Endothelial cell of umbilical vein (primary cell): ENCODE measurements at regions not wholly inside any gene's neighbourhood (a gene's known extent, or its start where the extent isn't known, plus 50 kb on each side); places are given as distances from the start of the nearest gene placed in this dataset.

Experiments used
- BruUV-seq: library from RNA; stranded (reverse); fragments of 400-500 nt; replicated peaks from 2 replicates; lab custom pipeline; 2021; lab: Mats Ljungman, UMichigan
- CTCF ChIA-PET: fragments of 300-600, 350-600 bp; sonication (Branson Sonifier 250); formaldehyde crosslinking; loops from one replicate; lab custom pipeline; 2021; ENCODE audit warnings: antibody characterized with exemption, inconsistent platforms; lab: Charles Lee
- POLR2A ChIA-PET: fragments of 300-600, 350-600 bp; sonication (Branson Sonifier 250); formaldehyde crosslinking; loops from one replicate; lab custom pipeline; 2021; ENCODE audit warnings: antibody characterized with exemption, inconsistent platforms; lab: Charles Lee
- DNase-seq: peaks from one replicate; pipeline ENCODE4 v3.0.0-alpha.2; 2011; ENCODE audit warnings: low read depth, low spot score
- FAIRE-seq: peaks from 2 replicates; lab custom pipeline; 2011; peaks lifted over from hg19 to GRCh38; lab: Jason Lieb, UNC
- H2AFZ ChIP-seq: 2 replicates; pipeline ENCODE4 v1.6.0; 2012; ENCODE audit warnings: low read depth, low read length, control low read depth, inconsistent platforms
- H3K27ac ChIP-seq: 2 replicates; pipeline ENCODE4 v1.5.1; 2011; ENCODE audit warnings: low read depth, mild to moderate bottlenecking, control low read depth, low read length, moderate library complexity; ENCODE audit not compliant: insufficient read depth
- H3K27me3 ChIP-seq, 2 experiments: 2 replicates each; pipeline versions ENCODE4 v1.6.0 to v1.6.1; 2011; ENCODE audit warnings: low read length in 2 of 2, mixed read lengths in 1 of 2; ENCODE audit not compliant: control insufficient read depth in 2 of 2, insufficient read depth in 2 of 2
- H3K36me3 ChIP-seq, 2 experiments: 2 replicates in 1 of 2; 3 replicates in 1 of 2; pipeline ENCODE4 v1.5.1; 2011; ENCODE audit warnings: low read length in 2 of 2, mild to moderate bottlenecking in 1 of 2, moderate library complexity in 1 of 2; ENCODE audit not compliant: control insufficient read depth in 2 of 2, insufficient read depth in 2 of 2; ENCODE audit errors: extremely low read depth in 1 of 2
- H3K4me1 ChIP-seq: 3 replicates; pipeline ENCODE4 v1.5.1; 2011; ENCODE audit warnings: mild to moderate bottlenecking, low read length; ENCODE audit not compliant: control insufficient read depth, insufficient read depth; ENCODE audit errors: extremely low read depth
- H3K4me2 ChIP-seq: 2 replicates; pipeline ENCODE4 v1.6.1; 2011; ENCODE audit warnings: low read length, control low read depth, mixed read lengths; ENCODE audit not compliant: insufficient read depth
- H3K4me3 ChIP-seq, 3 experiments: fragments of 200-600 bp in 1 of 3; sonication (generic), shearing (Covaris generic) in 1 of 3; replicated peaks in 1 of 3; 2 replicates each; pipeline ENCODE4 v1.5.1; 2011 to 2016; ENCODE audit warnings: control low read depth in 3 of 3, low read length in 3 of 3, mild to moderate bottlenecking in 2 of 3, inconsistent platforms in 1 of 3, low read depth in 1 of 3, moderate library complexity in 1 of 3; ENCODE audit not compliant: insufficient read depth in 1 of 3
- H3K79me2 ChIP-seq: 2 replicates; pipeline ENCODE4 v1.6.0; 2012; ENCODE audit warnings: low read length, inconsistent platforms; ENCODE audit not compliant: control insufficient read depth, insufficient read depth
- H3K9ac ChIP-seq: replicated peaks from 2 replicates; pipeline ENCODE3; 2011; ENCODE audit warnings: low read length, control low read depth; ENCODE audit not compliant: insufficient read depth; ENCODE audit errors: extremely low read depth
- H3K9me1 ChIP-seq: replicated peaks from 3 replicates; pipeline ENCODE4 v1.6.0; 2011; ENCODE audit warnings: mild to moderate bottlenecking, low read length; ENCODE audit not compliant: control insufficient read depth, insufficient read depth; ENCODE audit errors: extremely low read depth
- H3K9me3 ChIP-seq: replicated peaks from 2 replicates; pipeline ENCODE4 v1.5.1; 2012; ENCODE audit warnings: low read length, inconsistent platforms; ENCODE audit not compliant: control insufficient read depth, insufficient read depth
- H4K20me1 ChIP-seq: replicated peaks from 2 replicates; pipeline ENCODE3; 2011; ENCODE audit warnings: mild to moderate bottlenecking, low read length; ENCODE audit not compliant: control insufficient read depth, insufficient read depth; ENCODE audit errors: extremely low read depth
- EZH2 ChIP-seq: IDR thresholded peaks from 2 replicates; pipeline ENCODE4 v1.6.1; 2012; ENCODE audit warnings: borderline replicate concordance, low read depth, mild to moderate bottlenecking, moderate library complexity, low read length, inconsistent platforms; ENCODE audit not compliant: severe bottlenecking
- FOS ChIP-seq: IDR thresholded peaks from 2 replicates; pipeline ENCODE4 v1.6.1; 2011; ENCODE audit warnings: mild to moderate bottlenecking, low read length, moderate library complexity, borderline replicate concordance; ENCODE audit not compliant: insufficient read depth
- GATA2 ChIP-seq: IDR thresholded peaks from 2 replicates; pipeline ENCODE4 v1.7.0; 2011; ENCODE audit warnings: low read depth, mild to moderate bottlenecking, moderate library complexity, mixed read lengths, low read length; ENCODE audit not compliant: insufficient read length, insufficient read depth
- JUN ChIP-seq: IDR thresholded peaks from 2 replicates; pipeline ENCODE4 v1.6.1; 2011; ENCODE audit warnings: borderline replicate concordance, low read depth; ENCODE audit not compliant: insufficient read length, insufficient read depth
- MYC ChIP-seq: IDR thresholded peaks from one replicate; pipeline ENCODE4 v1.6.1; 2011; ENCODE audit warnings: mild to moderate bottlenecking, low read depth, low read length
- POLR2A ChIP-seq: IDR thresholded peaks from 2 replicates; pipeline ENCODE4 v1.6.1; 2012; ENCODE audit warnings: low read depth, mild to moderate bottlenecking, control low read depth, low read length
- POLR2AphosphoS5 ChIP-seq: IDR thresholded peaks from 2 replicates; pipeline ENCODE4 v1.6.1; 2012; ENCODE audit warnings: low read depth, mild to moderate bottlenecking, control low read depth, low read length, moderate library complexity; ENCODE audit not compliant: insufficient read depth
- dilution Hi-C: fragments of 300-500 bp; cut with MboI; formaldehyde crosslinking; loops from one replicate; pipeline ENCODE4 v1.15.0; 2019; ENCODE audit warnings: low sequenced_read_pairs; ENCODE audit not compliant: extremely low pct_ligation_motif_present
- intact Hi-C: fragments of 100-400 bp; cut with micrococcal nuclease; formaldehyde crosslinking; loops from one replicate; pipeline ENCODE4 v1.10.0; 2022
- TF ChIP-seq, protein P1 (sequence below): IDR thresholded peaks from 2 replicates; pipeline ENCODE4 v1.6.1; 2011; ENCODE audit not compliant: insufficient read depth, insufficient read length
- TF ChIP-seq, protein P2 (sequence below), 2 donors: IDR thresholded peaks; 1 replicate in 1 of 2; 2 replicates in 1 of 2; pipeline ENCODE4 v1.5.1; 2011; ENCODE audit warnings: low read length in 2 of 2, mild to moderate bottlenecking in 2 of 2, moderate library complexity in 2 of 2, control low read depth in 1 of 2, inconsistent platforms in 1 of 2, low read depth in 1 of 2; ENCODE audit not compliant: insufficient read depth in 1 of 2; ENCODE audit errors: extremely low read depth in 1 of 2

DNA sequence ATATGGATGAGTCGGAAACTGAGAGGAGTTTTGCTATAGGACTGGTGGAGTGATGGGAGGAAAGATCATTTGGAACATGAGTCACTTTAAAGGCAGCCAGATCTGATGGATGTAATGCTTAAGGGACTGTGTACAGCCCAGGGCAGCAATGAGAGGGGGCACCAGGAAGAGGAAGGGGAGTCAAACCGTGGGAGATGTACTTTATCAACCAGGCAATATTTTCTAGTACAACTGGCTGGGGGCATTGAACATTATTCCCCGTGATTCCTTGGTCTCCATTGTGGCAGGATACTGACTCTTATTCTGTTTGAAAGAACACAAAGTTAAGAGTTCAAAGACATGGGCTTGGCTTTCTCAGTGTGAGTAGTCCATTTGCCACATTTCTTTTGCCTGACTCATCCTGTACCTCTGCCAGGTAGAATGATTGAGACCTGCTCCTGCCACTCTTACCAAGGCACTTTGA is 268.2 kb upstream of the NR5A2 start:
- dilution Hi-C loops (no loop called here), intact Hi-C loops (no loop called here)
- FAIRE-seq: no peak
- Histone ChIP-seq H3K79me2 (no peaks in the 10 kb centered on the region), H3K9ac (no peak overlapping the region), H3K4me1 (peaks cover 10% of the 10 kb centered on the region), H3K36me3 (no peaks in the 10 kb centered on the region), H3K27ac (no peak overlapping the region), H4K20me1 (no peaks in the 10 kb centered on the region), H3K9me3 (no peaks in the 10 kb centered on the region), H3K27me3 (no peaks in the 10 kb centered on the region), H3K4me2 (peak overlapping the region; percentile 3), H2AFZ (peak overlapping the region; percentile 79), H3K4me3 (no peak overlapping the region), H3K9me1 (no peaks in the 10 kb centered on the region)
- no TSS peak for BruUV-seq
- TF ChIP-seq POLR2AphosphoS5: no peak
- peak; percentile 54 for TF ChIP-seq GATA2
- TF ChIP-seq FOS: peak; percentile 42
- TF ChIP-seq POLR2A: no peak
- TF ChIP-seq, protein P1, sequence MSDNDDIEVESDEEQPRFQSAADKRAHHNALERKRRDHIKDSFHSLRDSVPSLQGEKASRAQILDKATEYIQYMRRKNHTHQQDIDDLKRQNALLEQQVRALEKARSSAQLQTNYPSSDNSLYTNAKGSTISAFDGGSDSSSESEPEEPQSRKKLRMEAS: no peak
- TF ChIP-seq MYC: no peak
- TF ChIP-seq EZH2: no peak
- no peak for TF ChIP-seq JUN
- TF ChIP-seq, protein P2, sequence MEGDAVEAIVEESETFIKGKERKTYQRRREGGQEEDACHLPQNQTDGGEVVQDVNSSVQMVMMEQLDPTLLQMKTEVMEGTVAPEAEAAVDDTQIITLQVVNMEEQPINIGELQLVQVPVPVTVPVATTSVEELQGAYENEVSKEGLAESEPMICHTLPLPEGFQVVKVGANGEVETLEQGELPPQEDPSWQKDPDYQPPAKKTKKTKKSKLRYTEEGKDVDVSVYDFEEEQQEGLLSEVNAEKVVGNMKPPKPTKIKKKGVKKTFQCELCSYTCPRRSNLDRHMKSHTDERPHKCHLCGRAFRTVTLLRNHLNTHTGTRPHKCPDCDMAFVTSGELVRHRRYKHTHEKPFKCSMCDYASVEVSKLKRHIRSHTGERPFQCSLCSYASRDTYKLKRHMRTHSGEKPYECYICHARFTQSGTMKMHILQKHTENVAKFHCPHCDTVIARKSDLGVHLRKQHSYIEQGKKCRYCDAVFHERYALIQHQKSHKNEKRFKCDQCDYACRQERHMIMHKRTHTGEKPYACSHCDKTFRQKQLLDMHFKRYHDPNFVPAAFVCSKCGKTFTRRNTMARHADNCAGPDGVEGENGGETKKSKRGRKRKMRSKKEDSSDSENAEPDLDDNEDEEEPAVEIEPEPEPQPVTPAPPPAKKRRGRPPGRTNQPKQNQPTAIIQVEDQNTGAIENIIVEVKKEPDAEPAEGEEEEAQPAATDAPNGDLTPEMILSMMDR (IDR thresholded peaks at IDR 0.05; ENCODE audit: extremely low read depth in 1 of 2, insufficient read depth in 1 of 2, low read depth in 1 of 2, low read length in 2 of 2): no peak
- CTCF ChIA-PET: no interaction called here
- POLR2A ChIA-PET: no interaction called here
- peak; percentile 26 for DNase-seq
